Endothelial cell of umbilical vein (primary cell): ENCODE measurements at regions not wholly inside any gene's neighbourhood (a gene's known extent, or its start where the extent isn't known, plus 50 kb on each side); places are given as distances from the start of the nearest gene placed in this dataset.

Source experiments
- BruUV-seq: library from RNA; stranded (reverse); fragments of 400-500 nt; replicated peaks from 2 replicates; lab custom pipeline; 2021; lab: Mats Ljungman, UMichigan
- CTCF ChIA-PET: fragments of 300-600, 350-600 bp; sonication (Branson Sonifier 250); formaldehyde crosslinking; loops from one replicate; lab custom pipeline; 2021; ENCODE audit warnings: antibody characterized with exemption, inconsistent platforms; lab: Charles Lee
- POLR2A ChIA-PET: fragments of 300-600, 350-600 bp; sonication (Branson Sonifier 250); formaldehyde crosslinking; loops from one replicate; lab custom pipeline; 2021; ENCODE audit warnings: antibody characterized with exemption, inconsistent platforms; lab: Charles Lee
- DNase-seq: peaks from one replicate; pipeline ENCODE4 v3.0.0-alpha.2; 2011; ENCODE audit warnings: low read depth, low spot score
- FAIRE-seq: peaks from 2 replicates; lab custom pipeline; 2011; peaks lifted over from hg19 to GRCh38; lab: Jason Lieb, UNC
- H2AFZ ChIP-seq: 2 replicates; pipeline ENCODE4 v1.6.0; 2012; ENCODE audit warnings: low read depth, low read length, control low read depth, inconsistent platforms
- H3K27ac ChIP-seq: 2 replicates; pipeline ENCODE4 v1.5.1; 2011; ENCODE audit warnings: low read depth, mild to moderate bottlenecking, control low read depth, low read length, moderate library complexity; ENCODE audit not compliant: insufficient read depth
- H3K27me3 ChIP-seq, 2 experiments: 2 replicates each; pipeline versions ENCODE4 v1.6.0 to v1.6.1; 2011; ENCODE audit warnings: low read length in 2 of 2, mixed read lengths in 1 of 2; ENCODE audit not compliant: control insufficient read depth in 2 of 2, insufficient read depth in 2 of 2
- H3K36me3 ChIP-seq, 2 experiments: 2 replicates in 1 of 2; 3 replicates in 1 of 2; pipeline ENCODE4 v1.5.1; 2011; ENCODE audit warnings: low read length in 2 of 2, mild to moderate bottlenecking in 1 of 2, moderate library complexity in 1 of 2; ENCODE audit not compliant: control insufficient read depth in 2 of 2, insufficient read depth in 2 of 2; ENCODE audit errors: extremely low read depth in 1 of 2
- H3K4me1 ChIP-seq: 3 replicates; pipeline ENCODE4 v1.5.1; 2011; ENCODE audit warnings: mild to moderate bottlenecking, low read length; ENCODE audit not compliant: control insufficient read depth, insufficient read depth; ENCODE audit errors: extremely low read depth
- H3K4me2 ChIP-seq: 2 replicates; pipeline ENCODE4 v1.6.1; 2011; ENCODE audit warnings: low read length, control low read depth, mixed read lengths; ENCODE audit not compliant: insufficient read depth
- H3K4me3 ChIP-seq, 3 experiments: fragments of 200-600 bp in 1 of 3; sonication (generic), shearing (Covaris generic) in 1 of 3; replicated peaks in 1 of 3; 2 replicates each; pipeline ENCODE4 v1.5.1; 2011 to 2016; ENCODE audit warnings: control low read depth in 3 of 3, low read length in 3 of 3, mild to moderate bottlenecking in 2 of 3, inconsistent platforms in 1 of 3, low read depth in 1 of 3, moderate library complexity in 1 of 3; ENCODE audit not compliant: insufficient read depth in 1 of 3
- H3K79me2 ChIP-seq: 2 replicates; pipeline ENCODE4 v1.6.0; 2012; ENCODE audit warnings: low read length, inconsistent platforms; ENCODE audit not compliant: control insufficient read depth, insufficient read depth
- H3K9ac ChIP-seq: replicated peaks from 2 replicates; pipeline ENCODE3; 2011; ENCODE audit warnings: low read length, control low read depth; ENCODE audit not compliant: insufficient read depth; ENCODE audit errors: extremely low read depth
- H3K9me1 ChIP-seq: replicated peaks from 3 replicates; pipeline ENCODE4 v1.6.0; 2011; ENCODE audit warnings: mild to moderate bottlenecking, low read length; ENCODE audit not compliant: control insufficient read depth, insufficient read depth; ENCODE audit errors: extremely low read depth
- H3K9me3 ChIP-seq: replicated peaks from 2 replicates; pipeline ENCODE4 v1.5.1; 2012; ENCODE audit warnings: low read length, inconsistent platforms; ENCODE audit not compliant: control insufficient read depth, insufficient read depth
- H4K20me1 ChIP-seq: replicated peaks from 2 replicates; pipeline ENCODE3; 2011; ENCODE audit warnings: mild to moderate bottlenecking, low read length; ENCODE audit not compliant: control insufficient read depth, insufficient read depth; ENCODE audit errors: extremely low read depth
- CTCF ChIP-seq, 2 donors: IDR thresholded peaks; 1 replicate in 1 of 2; 2 replicates in 1 of 2; pipeline ENCODE4 v1.5.1; 2011; ENCODE audit warnings: low read length in 2 of 2, mild to moderate bottlenecking in 2 of 2, moderate library complexity in 2 of 2, control low read depth in 1 of 2, inconsistent platforms in 1 of 2, low read depth in 1 of 2; ENCODE audit not compliant: insufficient read depth in 1 of 2; ENCODE audit errors: extremely low read depth in 1 of 2
- EZH2 ChIP-seq: IDR thresholded peaks from 2 replicates; pipeline ENCODE4 v1.6.1; 2012; ENCODE audit warnings: borderline replicate concordance, low read depth, mild to moderate bottlenecking, moderate library complexity, low read length, inconsistent platforms; ENCODE audit not compliant: severe bottlenecking
- FOS ChIP-seq: IDR thresholded peaks from 2 replicates; pipeline ENCODE4 v1.6.1; 2011; ENCODE audit warnings: mild to moderate bottlenecking, low read length, moderate library complexity, borderline replicate concordance; ENCODE audit not compliant: insufficient read depth
- GATA2 ChIP-seq: IDR thresholded peaks from 2 replicates; pipeline ENCODE4 v1.7.0; 2011; ENCODE audit warnings: low read depth, mild to moderate bottlenecking, moderate library complexity, mixed read lengths, low read length; ENCODE audit not compliant: insufficient read length, insufficient read depth
- JUN ChIP-seq: IDR thresholded peaks from 2 replicates; pipeline ENCODE4 v1.6.1; 2011; ENCODE audit warnings: borderline replicate concordance, low read depth; ENCODE audit not compliant: insufficient read length, insufficient read depth
- MAX ChIP-seq: IDR thresholded peaks from 2 replicates; pipeline ENCODE4 v1.6.1; 2011; ENCODE audit not compliant: insufficient read depth, insufficient read length
- MYC ChIP-seq: IDR thresholded peaks from one replicate; pipeline ENCODE4 v1.6.1; 2011; ENCODE audit warnings: mild to moderate bottlenecking, low read depth, low read length
- POLR2A ChIP-seq: IDR thresholded peaks from 2 replicates; pipeline ENCODE4 v1.6.1; 2012; ENCODE audit warnings: low read depth, mild to moderate bottlenecking, control low read depth, low read length
- POLR2AphosphoS5 ChIP-seq: IDR thresholded peaks from 2 replicates; pipeline ENCODE4 v1.6.1; 2012; ENCODE audit warnings: low read depth, mild to moderate bottlenecking, control low read depth, low read length, moderate library complexity; ENCODE audit not compliant: insufficient read depth
- dilution Hi-C: fragments of 300-500 bp; cut with MboI; formaldehyde crosslinking; loops from one replicate; pipeline ENCODE4 v1.15.0; 2019; ENCODE audit warnings: low sequenced_read_pairs; ENCODE audit not compliant: extremely low pct_ligation_motif_present
- intact Hi-C: fragments of 100-400 bp; cut with micrococcal nuclease; formaldehyde crosslinking; loops from one replicate; pipeline ENCODE4 v1.10.0; 2022

GRCh38 chr1:177755851-177756560, 213.9 kb downstream of the SEC16B start:
- Histone ChIP-seq H3K27ac (no peak overlapping the region), H4K20me1 (no peaks in the 10 kb centered on the region), H3K27me3 (no peaks in the 10 kb centered on the region), H3K4me1 (no peaks in the 10 kb centered on the region), H3K9me3 (no peaks in the 10 kb centered on the region), H3K4me2 (no peak overlapping the region), H3K9me1 (no peaks in the 10 kb centered on the region), H3K79me2 (no peaks in the 10 kb centered on the region), H3K4me3 (no peak overlapping the region), H2AFZ (no peak overlapping the region), H3K36me3 (no peaks in the 10 kb centered on the region), H3K9ac (no peak overlapping the region)
- BruUV-seq: no TSS peak
- ChIA-PET POLR2A (no interaction called here), CTCF (no interaction called here)
- DNase-seq (no peak), FAIRE-seq (no peak)
- intact Hi-C loops (no loop called here), dilution Hi-C loops (no loop called here)
- no peak for TF ChIP-seq MAX
- TF ChIP-seq GATA2: no peak
- no peak for TF ChIP-seq POLR2AphosphoS5
- no peak for TF ChIP-seq POLR2A
- TF ChIP-seq JUN: no peak
- TF ChIP-seq CTCF (IDR thresholded peaks at IDR 0.05; ENCODE audit: extremely low read depth in 1 of 2, insufficient read depth in 1 of 2, low read depth in 1 of 2, low read length in 2 of 2): no peak
- no peak for TF ChIP-seq MYC
- no peak for TF ChIP-seq FOS
- no peak for TF ChIP-seq EZH2
